Right lobe of liver (tissue), 4 donors: ENCODE measurements at regions not wholly inside any gene's neighbourhood (a gene's known extent, or its start where the extent isn't known, plus 50 kb on each side); places are given as distances from the start of the nearest gene placed in this dataset.

Experiments
- CTCF ChIP-seq, 4 donors: fragments of 200-600 bp in 3 of 4; fragments of 450-650 bp in 1 of 4; IDR thresholded peaks; one replicate each; pipeline versions ENCODE4 v1.5.1 to v1.8.0; 2016 to 2022; ENCODE audit warnings: antibody characterized with exemption in 4 of 4, mild to moderate bottlenecking in 2 of 4
- POLR2A ChIP-seq: fragments of 450-650 bp; IDR thresholded peaks from one replicate; pipeline ENCODE4 v1.6.1; 2017; ENCODE audit warnings: antibody characterized with exemption, mild to moderate bottlenecking
- donor health status: DM: no; HTN: no; CAD: no.
- donor health status: DM: no; HTN: no; CAD: no.
- donor health status: DM: no; HTN: yes; CAD: no.

- TF ChIP-seq POLR2A: no peak
- TF ChIP-seq CTCF (IDR thresholded peaks at IDR 0.05): no peak
These were observed 78.4 kb upstream of the SALL3 start for GRCh38 chr18:78900938-78901909.
